Astrocyte of the cerebellum (primary cell): ENCODE measurements at regions not wholly inside any gene's neighbourhood (a gene's known extent, or its start where the extent isn't known, plus 50 kb on each side); places are given as distances from the start of the nearest gene placed in this dataset.

Source experiments
- DNase-seq: peaks from one replicate; pipeline ENCODE4 v3.0.0-alpha.2; 2011; ENCODE audit warnings: low read depth
- H3K4me3 ChIP-seq: 2 replicates; pipeline ENCODE4 v1.5.1; 2011; ENCODE audit warnings: mild to moderate bottlenecking, low read depth, low read length, moderate library complexity
- CTCF ChIP-seq: IDR thresholded peaks from 2 replicates; pipeline ENCODE4 v1.5.1; 2012; ENCODE audit warnings: low read length, low read depth, moderate library complexity, mild to moderate bottlenecking; ENCODE audit errors: missing control alignments
- in situ Hi-C: cut with HindIII; loops from 2 replicates; pipeline ENCODE4 v1.10.0; 2017; ENCODE audit warnings: low sequenced_read_pairs

DNA sequence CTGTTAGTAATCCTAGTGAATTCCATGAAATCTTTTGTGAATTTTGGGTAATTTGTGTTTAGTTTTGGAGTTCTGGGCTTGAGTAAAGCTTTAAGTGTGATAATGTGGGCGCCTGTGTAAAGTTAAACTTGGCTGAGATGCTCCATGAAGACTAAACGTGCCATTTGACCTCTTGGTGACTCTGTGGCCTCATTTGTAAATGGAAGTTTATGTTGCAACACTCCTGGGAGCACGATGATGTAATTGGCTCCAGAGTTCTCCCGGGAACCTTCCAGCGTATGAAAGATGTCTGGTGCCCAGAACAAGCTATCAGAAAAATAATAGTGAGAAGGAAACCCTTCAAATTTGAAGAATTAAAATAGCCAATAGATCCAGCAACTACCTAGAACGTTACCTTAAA, 981.2 kb downstream of the TLE4 start:
- TF ChIP-seq CTCF, result no peak
- in situ Hi-C loops, result no loop called here
- DNase-seq, result no peak
- H3K4me3 ChIP-seq, result no peak overlapping the region

- in situ Hi-C loops, result no loop called here
- DNase-seq, result no peak
- TF ChIP-seq CTCF, result no peak
- H3K4me3 ChIP-seq, result no peak overlapping the region
Measured at GRCh38 chr9:80550181-80550580, 978.4 kb downstream of the TLE4 start.

- DNase-seq, result no peak
- no peak for TF ChIP-seq CTCF
- in situ Hi-C loops, result no loop called here
- no peak overlapping the region for H3K4me3 ChIP-seq
Measured at GRCh38 chr9:80547613-80548012, 975.8 kb downstream of the TLE4 start.

DNA sequence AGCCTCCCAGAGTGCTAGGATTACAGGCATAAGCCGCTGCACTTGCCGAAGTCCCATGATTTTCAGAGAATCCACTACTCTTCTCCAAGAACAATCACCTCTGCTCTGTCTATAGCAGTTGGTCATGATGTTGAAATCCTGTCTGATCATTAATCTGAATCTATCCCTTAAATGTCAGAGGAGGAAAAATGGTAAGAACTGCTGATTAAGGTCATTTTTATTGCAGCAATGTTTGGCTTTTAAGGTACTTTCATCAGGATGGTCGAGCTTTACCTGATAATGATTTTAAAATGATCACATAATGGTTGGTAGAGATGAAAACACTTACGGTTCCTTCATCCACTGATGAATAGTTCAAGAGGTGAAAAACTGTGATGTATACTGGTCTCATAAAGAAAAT, 968.6 kb downstream of the TLE4 start:
- in situ Hi-C loops, result no loop called here
- TF ChIP-seq CTCF, result no peak

GRCh38 chr9:80538976-80539375, 967.2 kb downstream of the TLE4 start:
- in situ Hi-C loops, result no loop called here
- TF ChIP-seq CTCF, result no peak
- DNase-seq, result no peak
- H3K4me3 ChIP-seq, result no peak overlapping the region

More for the DNA sequence above, 968.6 kb downstream of the TLE4 start:
- no peak for DNase-seq
- no peak overlapping the region for H3K4me3 ChIP-seq

GRCh38 chr9:80522465-80522864, 950.7 kb downstream of the TLE4 start:
- in situ Hi-C loops, result no loop called here
- no peak overlapping the region for H3K4me3 ChIP-seq
- no peak for TF ChIP-seq CTCF
- no peak for DNase-seq

- no peak overlapping the region for H3K4me3 ChIP-seq
Measured at GRCh38 chr9:80521151-80521550, 949.4 kb downstream of the TLE4 start.

More at GRCh38 chr9:80521151-80521550, 949.4 kb downstream of the TLE4 start:
- DNase-seq, result no peak
- no peak for TF ChIP-seq CTCF
- in situ Hi-C loops, result no loop called here
